B cell (primary cell): ENCODE measurements at regions not wholly inside any gene's neighbourhood (a gene's known extent, or its start where the extent isn't known, plus 50 kb on each side); places are given as distances from the start of the nearest gene placed in this dataset.

Source experiments
- EZH2 ChIP-seq: IDR thresholded peaks from 2 replicates; pipeline ENCODE4 v1.6.1; 2012; ENCODE audit warnings: borderline replicate concordance, low read depth, mild to moderate bottlenecking, moderate library complexity, low read length; ENCODE audit not compliant: insufficient read depth, poor library complexity, severe bottlenecking
- TF ChIP-seq, protein P1 (sequence below): fragments of 200-600 bp; IDR thresholded peaks from one replicate; pipeline ENCODE4 v1.8.0; 2022; ENCODE audit warnings: antibody characterized with exemption, mild to moderate bottlenecking

GRCh38 chr1:82587371-82587770 is 786.6 kb downstream of the ADGRL2 start:
- TF ChIP-seq, protein P1, sequence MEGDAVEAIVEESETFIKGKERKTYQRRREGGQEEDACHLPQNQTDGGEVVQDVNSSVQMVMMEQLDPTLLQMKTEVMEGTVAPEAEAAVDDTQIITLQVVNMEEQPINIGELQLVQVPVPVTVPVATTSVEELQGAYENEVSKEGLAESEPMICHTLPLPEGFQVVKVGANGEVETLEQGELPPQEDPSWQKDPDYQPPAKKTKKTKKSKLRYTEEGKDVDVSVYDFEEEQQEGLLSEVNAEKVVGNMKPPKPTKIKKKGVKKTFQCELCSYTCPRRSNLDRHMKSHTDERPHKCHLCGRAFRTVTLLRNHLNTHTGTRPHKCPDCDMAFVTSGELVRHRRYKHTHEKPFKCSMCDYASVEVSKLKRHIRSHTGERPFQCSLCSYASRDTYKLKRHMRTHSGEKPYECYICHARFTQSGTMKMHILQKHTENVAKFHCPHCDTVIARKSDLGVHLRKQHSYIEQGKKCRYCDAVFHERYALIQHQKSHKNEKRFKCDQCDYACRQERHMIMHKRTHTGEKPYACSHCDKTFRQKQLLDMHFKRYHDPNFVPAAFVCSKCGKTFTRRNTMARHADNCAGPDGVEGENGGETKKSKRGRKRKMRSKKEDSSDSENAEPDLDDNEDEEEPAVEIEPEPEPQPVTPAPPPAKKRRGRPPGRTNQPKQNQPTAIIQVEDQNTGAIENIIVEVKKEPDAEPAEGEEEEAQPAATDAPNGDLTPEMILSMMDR: no peak
- TF ChIP-seq EZH2: no peak
